ENCODE measurements at regions not wholly inside any gene's neighbourhood (a gene's known extent, or its start where the extent isn't known, plus 50 kb on each side); places are given as distances from the start of the nearest gene placed in this dataset.

DNA sequence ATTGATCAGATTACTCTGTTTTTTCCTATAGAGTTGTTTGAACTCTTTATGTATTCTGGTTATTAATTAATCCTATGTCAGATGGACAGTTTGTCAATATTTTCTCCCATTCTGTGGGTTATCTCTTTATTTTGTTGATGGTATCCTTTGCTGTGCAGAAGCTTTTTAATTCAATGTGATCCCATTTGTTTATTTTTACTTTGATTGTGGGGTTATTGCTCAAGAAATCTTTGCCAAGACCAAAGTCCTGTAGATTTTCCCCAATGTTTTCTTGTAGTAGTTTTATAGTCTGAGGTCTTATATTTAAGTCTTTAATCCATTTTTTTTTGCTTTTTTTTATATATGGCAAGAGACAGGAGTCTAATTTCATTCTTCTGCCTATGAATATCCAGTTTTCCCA lies 86.2 kb upstream of the FIGN start:
- H3K27me3 ChIP-seq (ENCODE audit: control insufficient read depth in 2 of 2, insufficient read depth in 1 of 2, low read length in 1 of 2), result no peaks in the 10 kb centered on the region
- no peaks in the 10 kb centered on the region for H3K36me3 ChIP-seq (ENCODE audit: control insufficient read depth in 2 of 2, insufficient read depth in 2 of 2, low read length in 1 of 2)

GRCh38 chr2:163812926-163813520 lies 77.2 kb upstream of the FIGN start:
- no peaks in the 10 kb centered on the region for H3K4me1 ChIP-seq (ENCODE audit: control insufficient read depth in 2 of 2, insufficient read depth in 2 of 2, low read length in 2 of 2)
- WGBS, result 76% methylated on average over 1 of the region's 1 CpG
- no peaks in the 10 kb centered on the region for H3K9me3 ChIP-seq (ENCODE audit: control insufficient read depth in 2 of 2, insufficient read depth in 1 of 2, low read length in 1 of 2)
- H3K27me3 ChIP-seq (ENCODE audit: control insufficient read depth in 2 of 2, insufficient read depth in 1 of 2, low read length in 1 of 2), result no peaks in the 10 kb centered on the region
- H3K36me3 ChIP-seq (ENCODE audit: control insufficient read depth in 2 of 2, insufficient read depth in 2 of 2, low read length in 1 of 2), result no peaks in the 10 kb centered on the region
- no peak for DNase-seq (ENCODE audit: low read depth in 6 of 9, low spot score in 9 of 9)
- H3K4me3 ChIP-seq (ENCODE audit: low read length in 2 of 2), result no peak overlapping the region
- no peak overlapping the region for H3K27ac ChIP-seq (ENCODE audit: low read depth in 1 of 2, low read length in 1 of 2)

More for the DNA sequence above, 86.2 kb upstream of the FIGN start:
- no peaks in the 10 kb centered on the region for H3K9me3 ChIP-seq (ENCODE audit: control insufficient read depth in 2 of 2, insufficient read depth in 1 of 2, low read length in 1 of 2)
- H3K4me1 ChIP-seq (ENCODE audit: control insufficient read depth in 2 of 2, insufficient read depth in 2 of 2, low read length in 2 of 2), result no peaks in the 10 kb centered on the region
- no peak for DNase-seq (ENCODE audit: low read depth in 6 of 9, low spot score in 9 of 9)
- H3K27ac ChIP-seq (ENCODE audit: low read depth in 1 of 2, low read length in 1 of 2), result no peak overlapping the region
- H3K4me3 ChIP-seq (ENCODE audit: low read length in 2 of 2), result no peak overlapping the region

DNA sequence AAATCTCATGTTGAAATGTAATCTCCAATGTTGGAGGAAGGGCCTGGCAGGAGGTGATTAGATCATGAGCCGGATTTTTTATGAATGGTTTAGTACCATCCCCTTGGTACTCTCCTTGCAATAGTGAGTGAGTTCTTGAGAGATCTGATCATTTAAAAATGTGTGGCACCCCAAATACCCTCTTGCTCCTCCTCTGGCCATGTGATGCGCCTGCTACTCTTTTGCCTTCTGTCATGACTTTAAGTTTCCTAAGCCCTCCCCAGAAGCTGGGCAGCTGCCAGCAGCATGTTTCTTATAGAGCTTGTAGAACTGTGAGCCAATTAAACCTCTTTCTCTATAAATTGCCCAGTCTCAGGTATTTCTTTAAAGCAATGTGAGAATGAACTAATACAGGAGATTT lies 72.6 kb upstream of the FIGN start:
- no peaks in the 10 kb centered on the region for H3K27me3 ChIP-seq (ENCODE audit: control insufficient read depth in 2 of 2, insufficient read depth in 1 of 2, low read length in 1 of 2)
- no peaks in the 10 kb centered on the region for H3K36me3 ChIP-seq (ENCODE audit: control insufficient read depth in 2 of 2, insufficient read depth in 2 of 2, low read length in 1 of 2)
- H3K27ac ChIP-seq (ENCODE audit: low read depth in 1 of 2, low read length in 1 of 2), result no peak overlapping the region
- no peak for DNase-seq (ENCODE audit: low read depth in 6 of 9, low spot score in 9 of 9)
- WGBS, result 93% methylated on average over 2 of the region's 2 CpGs
- no peak overlapping the region for H3K4me3 ChIP-seq (ENCODE audit: low read length in 2 of 2)
- H3K9me3 ChIP-seq (ENCODE audit: control insufficient read depth in 2 of 2, insufficient read depth in 1 of 2, low read length in 1 of 2), result no peaks in the 10 kb centered on the region
- H3K4me1 ChIP-seq (ENCODE audit: control insufficient read depth in 2 of 2, insufficient read depth in 2 of 2, low read length in 2 of 2), result no peaks in the 10 kb centered on the region

DNA sequence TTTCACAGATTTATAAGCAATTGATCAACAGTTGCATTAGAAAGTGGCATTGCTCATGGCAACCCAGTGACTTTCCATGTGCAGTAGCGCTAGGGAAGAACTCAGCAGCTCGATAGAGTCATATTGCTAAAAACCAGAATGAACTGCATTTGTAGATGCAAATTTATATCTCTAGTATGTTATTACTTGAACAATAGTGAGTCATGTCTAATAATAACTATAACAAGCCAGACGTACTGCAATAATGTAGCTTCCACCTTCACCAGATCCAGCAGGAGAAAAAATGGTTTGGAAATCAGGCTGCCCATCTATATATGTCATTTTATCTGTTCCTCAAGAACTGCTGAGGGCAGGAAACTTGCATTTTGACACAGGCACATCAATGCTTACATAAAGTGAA lies 66.5 kb upstream of the FIGN start:
- H3K4me3 ChIP-seq (ENCODE audit: low read length in 2 of 2), result no peak overlapping the region
- no peak for DNase-seq (ENCODE audit: low read depth in 6 of 9, low spot score in 9 of 9)
- H3K27me3 ChIP-seq (ENCODE audit: control insufficient read depth in 2 of 2, insufficient read depth in 1 of 2, low read length in 1 of 2), result no peaks in the 10 kb centered on the region
- H3K27ac ChIP-seq (ENCODE audit: low read depth in 1 of 2, low read length in 1 of 2), result no peak overlapping the region
- no peaks in the 10 kb centered on the region for H3K4me1 ChIP-seq (ENCODE audit: control insufficient read depth in 2 of 2, insufficient read depth in 2 of 2, low read length in 2 of 2)
- WGBS, result 96% methylated on average over 3 of the region's 3 CpGs
- H3K36me3 ChIP-seq (ENCODE audit: control insufficient read depth in 2 of 2, insufficient read depth in 2 of 2, low read length in 1 of 2), result no peaks in the 10 kb centered on the region
- H3K9me3 ChIP-seq (ENCODE audit: control insufficient read depth in 2 of 2, insufficient read depth in 1 of 2, low read length in 1 of 2), result no peaks in the 10 kb centered on the region

DNA sequence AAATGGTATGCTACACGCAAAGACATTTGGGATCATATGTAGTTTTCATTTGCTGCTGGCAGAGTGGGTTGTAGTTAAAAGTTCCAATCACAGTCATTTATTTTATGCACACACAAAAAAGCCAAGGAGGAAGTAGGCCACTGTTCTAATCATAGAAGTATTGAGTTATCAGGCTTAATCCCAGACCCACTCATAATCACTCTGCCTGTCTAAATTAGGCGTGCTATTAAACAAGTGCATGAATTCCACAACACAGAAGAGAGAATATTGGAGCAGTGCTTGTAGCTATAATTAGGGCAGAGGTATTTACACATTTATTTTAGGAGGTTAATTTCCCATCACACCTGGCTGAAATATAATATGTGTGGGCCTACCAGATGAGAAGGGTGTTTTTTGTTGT lies 65.7 kb upstream of the FIGN start:
- H3K36me3 ChIP-seq (ENCODE audit: control insufficient read depth in 2 of 2, insufficient read depth in 2 of 2, low read length in 1 of 2), result no peaks in the 10 kb centered on the region
- WGBS, result 92% methylated on average over 2 of the region's 2 CpGs
- H3K4me1 ChIP-seq (ENCODE audit: control insufficient read depth in 2 of 2, insufficient read depth in 2 of 2, low read length in 2 of 2), result no peaks in the 10 kb centered on the region
- DNase-seq (ENCODE audit: low read depth in 6 of 9, low spot score in 9 of 9), result no peak
- no peak overlapping the region for H3K27ac ChIP-seq (ENCODE audit: low read depth in 1 of 2, low read length in 1 of 2)
- no peak overlapping the region for H3K4me3 ChIP-seq (ENCODE audit: low read length in 2 of 2)
- no peaks in the 10 kb centered on the region for H3K9me3 ChIP-seq (ENCODE audit: control insufficient read depth in 2 of 2, insufficient read depth in 1 of 2, low read length in 1 of 2)
- H3K27me3 ChIP-seq (ENCODE audit: control insufficient read depth in 2 of 2, insufficient read depth in 1 of 2, low read length in 1 of 2), result no peaks in the 10 kb centered on the region

- Histone ChIP-seq H3K27me3 (ENCODE audit: control insufficient read depth in 2 of 2, insufficient read depth in 1 of 2, low read length in 1 of 2) (no peaks in the 10 kb centered on the region), H3K4me1 (ENCODE audit: control insufficient read depth in 2 of 2, insufficient read depth in 2 of 2, low read length in 2 of 2) (no peaks in the 10 kb centered on the region), H3K4me3 (ENCODE audit: low read length in 2 of 2) (no peak overlapping the region), H3K9me3 (ENCODE audit: control insufficient read depth in 2 of 2, insufficient read depth in 1 of 2, low read length in 1 of 2) (no peaks in the 10 kb centered on the region), H3K36me3 (ENCODE audit: control insufficient read depth in 2 of 2, insufficient read depth in 2 of 2, low read length in 1 of 2) (no peaks in the 10 kb centered on the region), H3K27ac (ENCODE audit: low read depth in 1 of 2, low read length in 1 of 2) (no peak overlapping the region)
- 36% methylated on average over 3 of the region's 3 CpGs for WGBS
- DNase-seq (ENCODE audit: low read depth in 6 of 9, low spot score in 9 of 9), result no peak
Observed at GRCh38 chr2:163800951-163801381, 65.2 kb upstream of the FIGN start.

GRCh38 chr2:163799807-163800206 lies 64.0 kb upstream of the FIGN start:
- no peaks in the 10 kb centered on the region for H3K4me1 ChIP-seq (ENCODE audit: control insufficient read depth in 2 of 2, insufficient read depth in 2 of 2, low read length in 2 of 2)
- 91% methylated on average over 2 of the region's 2 CpGs for WGBS
- H3K4me3 ChIP-seq (ENCODE audit: low read length in 2 of 2), result no peak overlapping the region
- no peaks in the 10 kb centered on the region for H3K36me3 ChIP-seq (ENCODE audit: control insufficient read depth in 2 of 2, insufficient read depth in 2 of 2, low read length in 1 of 2)
- H3K9me3 ChIP-seq (ENCODE audit: control insufficient read depth in 2 of 2, insufficient read depth in 1 of 2, low read length in 1 of 2), result no peaks in the 10 kb centered on the region
- H3K27me3 ChIP-seq (ENCODE audit: control insufficient read depth in 2 of 2, insufficient read depth in 1 of 2, low read length in 1 of 2), result no peaks in the 10 kb centered on the region
- no peak overlapping the region for H3K27ac ChIP-seq (ENCODE audit: low read depth in 1 of 2, low read length in 1 of 2)
- no peak for DNase-seq (ENCODE audit: low read depth in 6 of 9, low spot score in 9 of 9)

DNA sequence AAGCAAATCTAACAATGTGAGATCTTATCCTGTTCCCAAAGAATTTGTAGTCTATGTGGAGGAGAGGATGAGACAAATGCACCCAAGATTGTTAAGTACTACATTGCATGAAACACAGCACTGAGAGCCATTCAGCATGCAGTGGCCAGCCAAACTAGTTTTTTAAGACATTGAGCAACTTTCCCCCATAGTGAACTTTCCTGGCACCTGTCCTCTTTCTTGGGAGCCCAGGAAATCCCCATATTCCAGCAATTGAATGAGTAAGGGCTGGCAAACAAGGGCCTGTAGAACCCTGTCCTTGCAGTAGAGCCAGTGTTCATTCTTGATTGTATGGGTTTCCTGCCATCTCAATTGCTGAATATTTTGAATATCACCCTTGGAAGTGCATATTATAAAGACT lies 58.8 kb upstream of the FIGN start:
- no peaks in the 10 kb centered on the region for H3K9me3 ChIP-seq (ENCODE audit: control insufficient read depth in 2 of 2, insufficient read depth in 1 of 2, low read length in 1 of 2)
- H3K4me3 ChIP-seq (ENCODE audit: low read length in 2 of 2), result no peak overlapping the region
- no peaks in the 10 kb centered on the region for H3K4me1 ChIP-seq (ENCODE audit: control insufficient read depth in 2 of 2, insufficient read depth in 2 of 2, low read length in 2 of 2)
- H3K27ac ChIP-seq (ENCODE audit: low read depth in 1 of 2, low read length in 1 of 2), result no peak overlapping the region
- no peak for DNase-seq (ENCODE audit: low read depth in 6 of 9, low spot score in 9 of 9)
- no peaks in the 10 kb centered on the region for H3K36me3 ChIP-seq (ENCODE audit: control insufficient read depth in 2 of 2, insufficient read depth in 2 of 2, low read length in 1 of 2)
- H3K27me3 ChIP-seq (ENCODE audit: control insufficient read depth in 2 of 2, insufficient read depth in 1 of 2, low read length in 1 of 2), result no peaks in the 10 kb centered on the region

Data from thymus (tissue), 11 donors.